IMR-90 (cell line): ENCODE measurements at regions not wholly inside any gene's neighbourhood (a gene's known extent, or its start where the extent isn't known, plus 50 kb on each side); places are given as distances from the start of the nearest gene placed in this dataset.

Source experiments
- ATAC-seq: fragments of 200-7000 bp; cut with Tn5 transposase; 2 replicates; pipeline ENCODE4 v1.9.1; 2020; ENCODE audit warnings: low read depth, mild to moderate bottlenecking, moderate library complexity
- BruUV-seq: library from RNA; stranded (reverse); fragments of 400-500 nt; replicated peaks from 2 replicates; lab custom pipeline; 2021; lab: Mats Ljungman, UMichigan
- CTCF ChIA-PET: fragments of 300-600 bp; formaldehyde crosslinking; extraction: SDS; loops from one replicate; lab custom pipeline; 2021; ENCODE audit warnings: antibody characterized with exemption; lab: Yijun Ruan, JAX
- POLR2A ChIA-PET: fragments of 300-600 bp; sonication (Branson Sonifier 250); formaldehyde crosslinking; loops from one replicate; lab custom pipeline; 2022; ENCODE audit warnings: antibody characterized with exemption; ENCODE audit not compliant: unreplicated experiment; lab: Charles Lee
- DNase-seq: peaks from one replicate; pipeline ENCODE4 v3.0.0; 2013
- H2AFZ ChIP-seq: replicated peaks from 2 replicates; pipeline ENCODE3; 2013; ENCODE audit warnings: low read length, mild to moderate bottlenecking; ENCODE audit not compliant: poor library complexity
- H2AK5ac ChIP-seq: 2 replicates; pipeline ENCODE4 v1.6.1; 2013; ENCODE audit warnings: low read depth, low read length, inconsistent platforms
- H2AK9ac ChIP-seq: replicated peaks from 2 replicates; pipeline ENCODE3; 2013; ENCODE audit warnings: mild to moderate bottlenecking, low read depth, low read length, moderate library complexity; ENCODE audit not compliant: poor library complexity
- H2BK120ac ChIP-seq: 2 replicates; pipeline ENCODE4 v1.6.1; 2013; ENCODE audit warnings: low read depth, low read length, inconsistent platforms
- H2BK15ac ChIP-seq: 3 replicates; pipeline ENCODE4 v1.6.1; 2013; ENCODE audit warnings: low read depth, low read length, inconsistent platforms
- H2BK20ac ChIP-seq: 2 replicates; pipeline ENCODE4 v1.6.1; 2013; ENCODE audit warnings: low read depth, mild to moderate bottlenecking, inconsistent platforms, low read length, moderate library complexity
- H2BK5ac ChIP-seq: 2 replicates; pipeline ENCODE4 v1.6.1; 2013; ENCODE audit warnings: mild to moderate bottlenecking, low read depth, low read length, inconsistent platforms; ENCODE audit not compliant: poor library complexity, severe bottlenecking
- H3K14ac ChIP-seq: replicated peaks from 2 replicates; pipeline ENCODE4 v1.6.1; 2013; ENCODE audit warnings: low read depth, low read length, inconsistent platforms
- H3K18ac ChIP-seq: 2 replicates; pipeline ENCODE4 v1.6.1; 2013; ENCODE audit warnings: low read depth, low read length, control low read depth
- H3K23ac ChIP-seq: 2 replicates; pipeline ENCODE4 v1.6.1; 2013; ENCODE audit warnings: low read depth, low read length, inconsistent platforms
- H3K27ac ChIP-seq: 2 replicates; pipeline ENCODE4 v1.5.1; 2013; ENCODE audit warnings: mild to moderate bottlenecking, control low read depth, low read length; ENCODE audit not compliant: insufficient read depth
- H3K27me3 ChIP-seq: 2 replicates; pipeline ENCODE4 v1.6.1; 2013; ENCODE audit warnings: low read length; ENCODE audit not compliant: control insufficient read depth, insufficient read depth
- H3K36me3 ChIP-seq: 2 replicates; pipeline ENCODE4 v1.6.1; 2013; ENCODE audit warnings: low read length, mixed read lengths; ENCODE audit not compliant: control insufficient read depth, insufficient read depth
- H3K4ac ChIP-seq: 2 replicates; pipeline ENCODE4 v1.6.1; 2013; ENCODE audit warnings: low read depth, low read length, inconsistent platforms
- H3K4me1 ChIP-seq: 2 replicates; pipeline ENCODE4 v1.6.1; 2013; ENCODE audit warnings: low read length, mixed read lengths; ENCODE audit not compliant: control insufficient read depth, insufficient read depth
- H3K4me2 ChIP-seq: 2 replicates; pipeline ENCODE4 v1.6.1; 2013; ENCODE audit warnings: low read depth, mild to moderate bottlenecking, control low read depth, low read length, moderate library complexity
- H3K4me3 ChIP-seq: 2 replicates; pipeline ENCODE4 v1.5.1; 2013; ENCODE audit warnings: low read depth, mild to moderate bottlenecking, control low read depth, low read length, moderate library complexity; ENCODE audit not compliant: insufficient read depth
- H3K56ac ChIP-seq: 2 replicates; pipeline ENCODE4 v1.6.1; 2013; ENCODE audit warnings: low read length, inconsistent platforms; ENCODE audit not compliant: insufficient read depth; ENCODE audit errors: extremely low read depth
- H3K79me1 ChIP-seq, 2 experiments: 2 replicates each; pipeline ENCODE4 v1.6.1; 2013; ENCODE audit warnings: low read length in 2 of 2, inconsistent platforms in 1 of 2, low read depth in 1 of 2
- H3K9ac ChIP-seq: 2 replicates; pipeline ENCODE4 v1.6.1; 2013; ENCODE audit warnings: low read depth, low read length, control low read depth
- H3K9me1 ChIP-seq: 2 replicates; pipeline ENCODE4 v1.6.1; 2013; ENCODE audit warnings: low read length, inconsistent platforms; ENCODE audit not compliant: insufficient read depth
- H3K9me3 ChIP-seq: 2 replicates; pipeline ENCODE4 v1.6.1; 2013; ENCODE audit warnings: low read length; ENCODE audit not compliant: control insufficient read depth, insufficient read depth
- H4K20me1 ChIP-seq: 2 replicates; pipeline ENCODE4 v1.6.1; 2013; ENCODE audit warnings: low read length, inconsistent platforms; ENCODE audit not compliant: insufficient read depth
- H4K5ac ChIP-seq: 2 replicates; pipeline ENCODE4 v1.6.1; 2013; ENCODE audit warnings: mild to moderate bottlenecking, low read depth, low read length, control low read depth
- H4K8ac ChIP-seq, 2 experiments: 2 replicates each; pipeline ENCODE4 v1.6.1; 2013; ENCODE audit warnings: low read depth in 2 of 2, low read length in 2 of 2, control low read depth in 1 of 2, inconsistent platforms in 1 of 2
- H4K91ac ChIP-seq: 2 replicates; pipeline ENCODE4 v1.6.1; 2013; ENCODE audit warnings: low read depth, low read length, inconsistent platforms; ENCODE audit not compliant: insufficient read depth
- BHLHE40 ChIP-seq: fragments of 150-350 bp; IDR thresholded peaks from 2 replicates; pipeline ENCODE4 v1.6.1; 2016; ENCODE audit warnings: mild to moderate bottlenecking, low read depth, low read length
- MXI1 ChIP-seq: IDR thresholded peaks from 2 replicates; pipeline ENCODE4 v1.6.1; 2012; ENCODE audit warnings: low read depth, mild to moderate bottlenecking, low read length, moderate library complexity, borderline replicate concordance
- POLR2A ChIP-seq: IDR thresholded peaks from 2 replicates; pipeline ENCODE4 v1.6.1; 2012; ENCODE audit warnings: mild to moderate bottlenecking, low read depth, low read length
- RAD21 ChIP-seq: IDR thresholded peaks from 2 replicates; pipeline ENCODE4 v1.6.1; 2012; ENCODE audit warnings: low read length, improper control_type of control experiment
- SMC3 ChIP-seq: fragments of 150-350 bp; IDR thresholded peaks from 2 replicates; pipeline ENCODE4 v1.6.1; 2016; ENCODE audit warnings: low read depth, mild to moderate bottlenecking, antibody characterized with exemption, low read length, moderate library complexity
- WGBS, 2 experiments: methylation state at CpG; one replicate each; pipeline versions ENCODE4 v1.1.5 to v1.1.7; 2013; ENCODE audit warnings: missing lambda C conversion rate in 2 of 2; ENCODE audit not compliant: insufficient read length in 1 of 2; ENCODE audit errors: extremely low coverage in 2 of 2; 5-methylcytosine and 5-hydroxymethylcytosine counted together
- dilution Hi-C: fragments of 300-500 bp; cut with HindIII; formaldehyde crosslinking; loops from one replicate; pipeline ENCODE4 v1.14.3; 2018; ENCODE audit warnings: low sequenced_read_pairs; ENCODE audit not compliant: unreplicated experiment
- in situ Hi-C: fragments of 300-500 bp; cut with MboI; formaldehyde crosslinking; loops from 3 replicates; pipeline ENCODE4 v1.14.3; 2019; ENCODE audit warnings: low sequenced_read_pairs, inconsistent platforms, mixed read lengths
- intact Hi-C: fragments of 100-400 bp; cut with micrococcal nuclease; formaldehyde crosslinking; loops from 2 replicates; pipeline ENCODE4 v1.10.0; 2022

GRCh38 chr19:31119951-31120690, 229.1 kb downstream of the TSHZ3 start:
- Histone ChIP-seq H3K79me1 (no peaks in the 10 kb centered on the region), H3K14ac (no peak overlapping the region), H2BK120ac (no peak overlapping the region), H2BK15ac (no peak overlapping the region), H3K9ac (no peak overlapping the region), H4K8ac (no peak overlapping the region), H3K56ac (no peak overlapping the region), H4K5ac (no peak overlapping the region), H3K23ac (no peak overlapping the region), H3K4me2 (no peak overlapping the region), H2AK9ac (no peak overlapping the region), H3K36me3 (no peaks in the 10 kb centered on the region), H3K9me3 (no peaks in the 10 kb centered on the region), H3K27ac (no peak overlapping the region), H3K9me1 (no peaks in the 10 kb centered on the region), H3K4me1 (no peaks in the 10 kb centered on the region), H3K27me3 (no peaks in the 10 kb centered on the region), H2BK20ac (no peak overlapping the region), H3K4ac (no peak overlapping the region), H2AFZ (no peak overlapping the region), H2AK5ac (no peak overlapping the region), H4K20me1 (no peaks in the 10 kb centered on the region), H4K91ac (no peak overlapping the region), H3K18ac (no peak overlapping the region), H3K4me3 (no peak overlapping the region), H2BK5ac (no peak overlapping the region)
- in situ Hi-C loops = no loop called here
- TF ChIP-seq POLR2A = no peak
- no peak for TF ChIP-seq RAD21
- no peak for TF ChIP-seq MXI1
- TF ChIP-seq SMC3 = no peak
- no peak for TF ChIP-seq BHLHE40
- DNase-seq = no peak
- WGBS, 2 experiments = 100% methylated on average over 1 of the region's 5 CpGs; no CpG with 5 or more reads in 1 of the 2 experiments
- ATAC-seq = no peak
- BruUV-seq = no TSS peak
- intact Hi-C loops = loop anchor here (10.0 kb wide), 1 partner anchor 435 kb away; no protein-coding TSS in a partner anchor
- dilution Hi-C loops = no loop called here
- CTCF ChIA-PET = interaction anchor here (0.6 kb wide), 2 partner anchors 96 to 103 kb away, joined by 3 read pairs; no protein-coding TSS in a partner anchor
- POLR2A ChIA-PET = no interaction called here
